HFFc6 (cell line): ENCODE measurements at regions not wholly inside any gene's neighbourhood (a gene's known extent, or its start where the extent isn't known, plus 50 kb on each side); places are given as distances from the start of the nearest gene placed in this dataset.

Source experiments
- DNase-seq: peaks from one replicate; pipeline ENCODE4 v3.0.0-alpha.2; 2018
- H3K27ac Mint-ChIP-seq: 2 replicates; pipeline ENCODE4 v1.8.0; 2020; ENCODE audit warnings: mild to moderate bottlenecking, mixed read lengths
- H3K27me3 Mint-ChIP-seq: 2 replicates; pipeline ENCODE4 v1.8.0; 2021; ENCODE audit warnings: mild to moderate bottlenecking, moderate library complexity, mixed read lengths; ENCODE audit not compliant: insufficient read depth
- H3K36me3 Mint-ChIP-seq: 2 replicates; pipeline ENCODE4 v1.8.0; 2021; ENCODE audit warnings: low read depth, mixed read lengths
- H3K4me1 Mint-ChIP-seq: 2 replicates; pipeline ENCODE4 v1.8.0; 2020; ENCODE audit warnings: low read depth, mixed read lengths
- H3K4me3 Mint-ChIP-seq: 2 replicates; pipeline ENCODE4 v1.8.0; 2020; ENCODE audit warnings: mild to moderate bottlenecking, moderate library complexity, mixed read lengths
- H3K9me3 Mint-ChIP-seq: 2 replicates; pipeline ENCODE4 v1.8.0; 2020; ENCODE audit warnings: mild to moderate bottlenecking, mixed read lengths
- CTCF ChIP-seq: fragments of 200-600 bp; sonication (generic); IDR thresholded peaks from 2 replicates; pipeline ENCODE4 v1.5.0; 2021; ENCODE audit warnings: antibody characterized with exemption, mild to moderate bottlenecking

DNA sequence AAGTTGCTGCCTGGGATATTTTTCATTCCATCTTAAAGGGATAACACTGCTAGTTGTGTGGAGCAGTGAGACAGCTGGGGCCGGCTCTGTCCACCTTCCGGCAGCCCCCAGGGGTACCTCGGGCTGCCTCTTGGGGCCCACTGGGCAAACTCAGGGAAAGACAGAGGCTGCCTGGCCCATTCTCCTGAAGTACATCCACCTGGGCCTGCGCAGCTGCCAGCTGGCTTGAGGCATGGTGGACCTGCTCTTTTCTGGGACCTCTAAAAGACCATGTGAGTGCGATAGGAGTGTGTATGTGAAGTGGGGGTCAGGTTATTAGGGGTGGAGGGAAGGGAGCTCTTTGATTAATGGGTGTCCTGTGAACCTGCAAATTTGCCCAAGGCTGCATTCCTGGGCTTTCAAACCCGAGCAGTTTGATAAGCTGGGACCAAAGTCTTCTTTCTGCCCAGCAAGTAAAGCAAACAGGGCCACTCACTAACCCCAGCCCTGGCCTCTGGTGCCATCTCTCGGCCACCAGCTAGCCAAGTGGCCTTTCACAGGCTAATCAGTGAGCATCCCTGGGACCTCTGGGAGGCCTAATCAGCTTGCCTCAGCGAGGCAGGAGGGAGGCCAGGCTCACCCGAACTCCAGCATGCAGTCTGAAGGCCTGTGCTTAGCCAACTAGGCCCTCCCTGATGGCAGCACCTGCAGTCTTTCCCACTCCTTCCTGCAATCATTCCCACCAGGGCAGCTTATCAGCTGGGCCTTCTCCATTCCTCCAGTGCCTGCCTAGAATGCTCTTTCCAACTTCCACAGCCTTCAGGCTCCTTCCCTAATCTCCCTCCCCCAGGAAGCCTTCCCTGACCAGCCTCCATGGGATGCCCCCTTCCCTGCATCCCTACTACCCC is 954.7 kb upstream of the ZNF722 start:
- H3K4me3 Mint-ChIP-seq = no peak overlapping the region
- no peak for TF ChIP-seq CTCF
- peaks cover 34% of the 10 kb centered on the region for H3K9me3 Mint-ChIP-seq
- peaks cover 2% of the 10 kb centered on the region; the same call in 1 of the 2 replicates for H3K27me3 Mint-ChIP-seq
- no peaks in the 10 kb centered on the region for H3K4me1 Mint-ChIP-seq
- H3K36me3 Mint-ChIP-seq = peaks cover 8% of the 10 kb centered on the region
- H3K27ac Mint-ChIP-seq = no peak overlapping the region
- DNase-seq = no peak

- Mint-ChIP-seq H3K36me3 (peaks cover 8% of the 10 kb centered on the region), H3K4me3 (no peak overlapping the region), H3K27ac (no peak overlapping the region), H3K9me3 (peaks cover 32% of the 10 kb centered on the region), H3K4me1 (no peaks in the 10 kb centered on the region), H3K27me3 (peaks cover 2% of the 10 kb centered on the region; the same call in 1 of the 2 replicates)
- no peak for TF ChIP-seq CTCF
- no peak for DNase-seq
Measured at GRCh38 chr7:63044721-63045120, 953.9 kb upstream of the ZNF722 start.

- H3K9me3 Mint-ChIP-seq = peaks cover 32% of the 10 kb centered on the region
- no peak for TF ChIP-seq CTCF
- peaks cover 8% of the 10 kb centered on the region for H3K36me3 Mint-ChIP-seq
- no peak overlapping the region for H3K4me3 Mint-ChIP-seq
- no peak for DNase-seq
- peaks cover 2% of the 10 kb centered on the region; the same call in 1 of the 2 replicates for H3K27me3 Mint-ChIP-seq
- H3K4me1 Mint-ChIP-seq = no peaks in the 10 kb centered on the region
- H3K27ac Mint-ChIP-seq = no peak overlapping the region
Measured at GRCh38 chr7:63045575-63045974, 953.1 kb upstream of the ZNF722 start.

- H3K4me1 Mint-ChIP-seq = no peaks in the 10 kb centered on the region
- peaks cover 35% of the 10 kb centered on the region for H3K9me3 Mint-ChIP-seq
- peaks cover 2% of the 10 kb centered on the region; the same call in 1 of the 2 replicates for H3K27me3 Mint-ChIP-seq
- H3K4me3 Mint-ChIP-seq = no peak overlapping the region
- no peak overlapping the region for H3K27ac Mint-ChIP-seq
- H3K36me3 Mint-ChIP-seq = peaks cover 8% of the 10 kb centered on the region
- no peak for DNase-seq
- TF ChIP-seq CTCF = no peak
Measured at GRCh38 chr7:63046612-63047011, 952.0 kb upstream of the ZNF722 start.

GRCh38 chr7:63047061-63047460 is 951.6 kb upstream of the ZNF722 start:
- Mint-ChIP-seq H3K27me3 (peaks cover 2% of the 10 kb centered on the region; the same call in 1 of the 2 replicates), H3K4me1 (no peaks in the 10 kb centered on the region)
- no peak for TF ChIP-seq CTCF

More at GRCh38 chr7:63047061-63047460, 951.6 kb upstream of the ZNF722 start:
- no peak for DNase-seq
- Mint-ChIP-seq H3K9me3 (peaks cover 37% of the 10 kb centered on the region), H3K27ac (no peak overlapping the region), H3K4me3 (no peak overlapping the region), H3K36me3 (peaks cover 8% of the 10 kb centered on the region)
